ENCODE measurements at regions not wholly inside any gene's neighbourhood (a gene's known extent, or its start where the extent isn't known, plus 50 kb on each side); places are given as distances from the start of the nearest gene placed in this dataset.
"Not testable (repeated sequence)": the region's sequence is repeated elsewhere in the genome, so short reads cannot be mapped to it uniquely, and the experiment has no call there.

- FAIRE-seq = not testable (repeated sequence)
These were observed 501.3 kb downstream of the COL12A1 start for GRCh38 chr6:74704540-74704939.

GRCh38 chr6:74690365-74690764, 515.5 kb downstream of the COL12A1 start:
- no peak for FAIRE-seq

- FAIRE-seq = no peak
These were observed 516.3 kb downstream of the COL12A1 start for GRCh38 chr6:74689601-74690000.

- FAIRE-seq = no peak
These were observed 528.4 kb downstream of the COL12A1 start for GRCh38 chr6:74677463-74677862.

GRCh38 chr6:74676906-74677305, 528.9 kb downstream of the COL12A1 start:
- FAIRE-seq = no peak

GRCh38 chr6:74674377-74674776, 531.5 kb downstream of the COL12A1 start:
- no peak for FAIRE-seq

GRCh38 chr6:74671558-74672025, 534.3 kb downstream of the COL12A1 start:
- FAIRE-seq = no peak

- FAIRE-seq = no peak
These were observed 547.5 kb downstream of the COL12A1 start for GRCh38 chr6:74658391-74658790.

- no peak for FAIRE-seq
These were observed 547.9 kb downstream of the COL12A1 start for GRCh38 chr6:74657931-74658330.

- FAIRE-seq = no peak
These were observed 548.8 kb downstream of the COL12A1 start for GRCh38 chr6:74657011-74657410.

GRCh38 chr6:74656453-74656852, 549.4 kb downstream of the COL12A1 start:
- FAIRE-seq = no peak

- FAIRE-seq = no peak
These were observed 551.6 kb downstream of the COL12A1 start for GRCh38 chr6:74654296-74654695.

- no peak for FAIRE-seq
These were observed 553.7 kb downstream of the COL12A1 start for GRCh38 chr6:74651948-74652842.

- FAIRE-seq = no peak
These were observed 555.2 kb downstream of the COL12A1 start for GRCh38 chr6:74650668-74651067.

- no peak for FAIRE-seq
These were observed 559.4 kb downstream of the COL12A1 start for GRCh38 chr6:74646461-74646860.

- no peak for FAIRE-seq
These were observed 560.6 kb downstream of the COL12A1 start for GRCh38 chr6:74645108-74645849.

GRCh38 chr6:74642101-74642500, 563.8 kb downstream of the COL12A1 start:
- no peak for FAIRE-seq

- no peak for FAIRE-seq
These were observed 567.4 kb downstream of the COL12A1 start for GRCh38 chr6:74638412-74638811.

GRCh38 chr6:74632196-74632875, 573.5 kb downstream of the COL12A1 start:
- no peak for FAIRE-seq

GRCh38 chr6:74631564-74631963, 574.3 kb downstream of the COL12A1 start:
- no peak for FAIRE-seq

GRCh38 chr6:74626288-74626687, 579.6 kb downstream of the COL12A1 start:
- FAIRE-seq = no peak

- no peak for FAIRE-seq
These were observed 582.8 kb downstream of the COL12A1 start for GRCh38 chr6:74623027-74623426.

GRCh38 chr6:74611220-74611619, 594.6 kb downstream of the COL12A1 start:
- no peak for FAIRE-seq
